Peyer's patch (tissue), 4 donors: ENCODE measurements at regions not wholly inside any gene's neighbourhood (a gene's known extent, or its start where the extent isn't known, plus 50 kb on each side); places are given as distances from the start of the nearest gene placed in this dataset.

Source experiments
- POLR2A ChIP-seq, 2 donors: fragments of 450-650 bp; IDR thresholded peaks; one replicate each; pipeline ENCODE4 v1.5.1; 2017; ENCODE audit warnings: antibody characterized with exemption in 2 of 2, mild to moderate bottlenecking in 2 of 2, moderate library complexity in 2 of 2
- TF ChIP-seq, protein P1 (sequence below), 6 experiments: fragments of 450-650 bp in 4 of 6; fragments of 200-600 bp in 2 of 6; sonication (generic) in 1 of 6; IDR thresholded peaks; one replicate each; pipeline ENCODE4 v1.5.1; 2017 to 2019; ENCODE audit warnings: antibody characterized with exemption in 6 of 6, mild to moderate bottlenecking in 3 of 6, moderate library complexity in 1 of 6

DNA sequence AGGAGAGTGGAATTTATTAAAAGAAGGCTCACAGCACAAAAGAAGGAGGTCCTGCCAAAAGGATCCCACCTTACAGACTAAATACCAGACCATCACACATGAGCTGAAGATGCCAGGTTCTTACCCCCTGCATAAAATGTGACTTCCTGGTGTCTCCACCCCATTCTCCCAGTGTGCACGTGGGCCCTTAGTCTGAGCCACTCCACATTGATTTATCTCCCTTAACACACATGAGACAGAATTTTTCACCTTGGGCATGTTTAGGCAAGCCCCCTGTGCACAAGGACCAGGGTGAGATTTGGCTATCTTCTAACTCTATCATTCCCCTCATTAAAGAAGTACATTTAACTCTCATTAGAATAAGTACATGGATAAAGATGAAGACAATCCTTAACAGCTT is 916.7 kb downstream of the PLOD2 start:
- TF ChIP-seq, protein P1, sequence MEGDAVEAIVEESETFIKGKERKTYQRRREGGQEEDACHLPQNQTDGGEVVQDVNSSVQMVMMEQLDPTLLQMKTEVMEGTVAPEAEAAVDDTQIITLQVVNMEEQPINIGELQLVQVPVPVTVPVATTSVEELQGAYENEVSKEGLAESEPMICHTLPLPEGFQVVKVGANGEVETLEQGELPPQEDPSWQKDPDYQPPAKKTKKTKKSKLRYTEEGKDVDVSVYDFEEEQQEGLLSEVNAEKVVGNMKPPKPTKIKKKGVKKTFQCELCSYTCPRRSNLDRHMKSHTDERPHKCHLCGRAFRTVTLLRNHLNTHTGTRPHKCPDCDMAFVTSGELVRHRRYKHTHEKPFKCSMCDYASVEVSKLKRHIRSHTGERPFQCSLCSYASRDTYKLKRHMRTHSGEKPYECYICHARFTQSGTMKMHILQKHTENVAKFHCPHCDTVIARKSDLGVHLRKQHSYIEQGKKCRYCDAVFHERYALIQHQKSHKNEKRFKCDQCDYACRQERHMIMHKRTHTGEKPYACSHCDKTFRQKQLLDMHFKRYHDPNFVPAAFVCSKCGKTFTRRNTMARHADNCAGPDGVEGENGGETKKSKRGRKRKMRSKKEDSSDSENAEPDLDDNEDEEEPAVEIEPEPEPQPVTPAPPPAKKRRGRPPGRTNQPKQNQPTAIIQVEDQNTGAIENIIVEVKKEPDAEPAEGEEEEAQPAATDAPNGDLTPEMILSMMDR (IDR thresholded peaks at IDR 0.05) = no peak
- TF ChIP-seq POLR2A (IDR thresholded peaks at IDR 0.05) = no peak
